Chondrocyte (in vitro differentiated cells): ENCODE measurements at regions not wholly inside any gene's neighbourhood (a gene's known extent, or its start where the extent isn't known, plus 50 kb on each side); places are given as distances from the start of the nearest gene placed in this dataset.

Experiments
- DNase-seq: peaks from one replicate; pipeline ENCODE4 v3.0.0; 2021; ENCODE audit warnings: mixed read lengths, low spot score
- H3K27ac Mint-ChIP-seq: one replicate; pipeline ENCODE4 v1.8.0; 2021; ENCODE audit warnings: mild to moderate bottlenecking, moderate library complexity, mixed read lengths; ENCODE audit not compliant: unreplicated experiment
- H3K27me3 Mint-ChIP-seq: 2 replicates; pipeline ENCODE4 v1.8.0; 2021; ENCODE audit warnings: low read depth, mixed read lengths
- H3K36me3 Mint-ChIP-seq: 2 replicates; pipeline ENCODE4 v1.8.0; 2021; ENCODE audit warnings: low read depth, mixed read lengths
- H3K4me1 Mint-ChIP-seq: 2 replicates; pipeline ENCODE4 v1.8.0; 2021; ENCODE audit warnings: low read depth, mild to moderate bottlenecking, mixed read lengths
- H3K4me3 Mint-ChIP-seq: one replicate; pipeline ENCODE4 v1.8.0; 2021; ENCODE audit warnings: mild to moderate bottlenecking, moderate library complexity, mixed read lengths; ENCODE audit not compliant: unreplicated experiment
- H3K9me3 Mint-ChIP-seq: 2 replicates; pipeline ENCODE4 v1.8.0; 2021; ENCODE audit warnings: low read depth, mixed read lengths
- CTCF ChIP-seq: fragments of 200-600 bp; sonication (generic); IDR thresholded peaks from 2 replicates; pipeline ENCODE4 v1.5.0; 2021; ENCODE audit warnings: antibody characterized with exemption, mild to moderate bottlenecking, moderate library complexity

GRCh38 chr13:78779608-78780007, 120.7 kb upstream of the OBI1 start:
- no peaks in the 10 kb centered on the region for H3K4me1 Mint-ChIP-seq
- peaks cover 42% of the 10 kb centered on the region for H3K27me3 Mint-ChIP-seq
- H3K27ac Mint-ChIP-seq, result no peak overlapping the region
- H3K4me3 Mint-ChIP-seq, result no peak overlapping the region
- H3K36me3 Mint-ChIP-seq, result no peaks in the 10 kb centered on the region
- TF ChIP-seq CTCF, result no peak
- no peak for DNase-seq
- H3K9me3 Mint-ChIP-seq, result no peaks in the 10 kb centered on the region

GRCh38 chr13:78777976-78778375, 119.0 kb upstream of the OBI1 start:
- Mint-ChIP-seq H3K9me3 (no peaks in the 10 kb centered on the region), H3K4me3 (no peak overlapping the region), H3K27me3 (peaks cover 37% of the 10 kb centered on the region), H3K36me3 (no peaks in the 10 kb centered on the region), H3K27ac (no peak overlapping the region), H3K4me1 (no peaks in the 10 kb centered on the region)
- DNase-seq, result no peak
- TF ChIP-seq CTCF, result no peak

- Mint-ChIP-seq H3K4me1 (no peaks in the 10 kb centered on the region), H3K27me3 (peaks cover 33% of the 10 kb centered on the region), H3K36me3 (no peaks in the 10 kb centered on the region), H3K4me3 (no peak overlapping the region), H3K27ac (no peak overlapping the region), H3K9me3 (no peaks in the 10 kb centered on the region)
- TF ChIP-seq CTCF, result no peak
- DNase-seq, result no peak
Observed at GRCh38 chr13:78777396-78777795, 118.4 kb upstream of the OBI1 start.

- Mint-ChIP-seq H3K27me3 (peaks cover 22% of the 10 kb centered on the region), H3K4me3 (no peak overlapping the region), H3K9me3 (no peaks in the 10 kb centered on the region), H3K4me1 (no peaks in the 10 kb centered on the region), H3K36me3 (no peaks in the 10 kb centered on the region), H3K27ac (no peak overlapping the region)
- no peak for DNase-seq
- TF ChIP-seq CTCF, result no peak
Observed at GRCh38 chr13:78772933-78773332, 114.0 kb upstream of the OBI1 start.

GRCh38 chr13:78770601-78771000, 111.6 kb upstream of the OBI1 start:
- Mint-ChIP-seq H3K9me3 (no peaks in the 10 kb centered on the region), H3K4me3 (no peak overlapping the region), H3K4me1 (no peaks in the 10 kb centered on the region), H3K36me3 (no peaks in the 10 kb centered on the region), H3K27ac (no peak overlapping the region), H3K27me3 (peaks cover 12% of the 10 kb centered on the region)
- TF ChIP-seq CTCF, result no peak
- no peak for DNase-seq
